Brain microvascular endothelial cell (primary cell): ENCODE measurements at regions not wholly inside any gene's neighbourhood (a gene's known extent, or its start where the extent isn't known, plus 50 kb on each side); places are given as distances from the start of the nearest gene placed in this dataset.

ENCODE experiments used
- DNase-seq: peaks from one replicate; pipeline ENCODE4 v3.0.0-alpha.2; 2020
- H3K27ac ChIP-seq: fragments of 250-450 bp; sonication (Bioruptor Pico); 2 replicates; pipeline ENCODE4 v1.5.1; 2020; ENCODE audit warnings: mild to moderate bottlenecking, moderate library complexity
- H3K27me3 ChIP-seq: fragments of 250-450 bp; sonication (Bioruptor Pico); replicated peaks from 2 replicates; pipeline ENCODE4 v1.5.1; 2020; ENCODE audit warnings: mild to moderate bottlenecking
- H3K36me3 ChIP-seq: fragments of 250-450 bp; sonication (Bioruptor Pico); replicated peaks from 2 replicates; pipeline ENCODE4 v1.5.1; 2020; ENCODE audit warnings: mild to moderate bottlenecking
- H3K4me3 ChIP-seq: 2 replicates; pipeline ENCODE4 v1.5.1; 2011; ENCODE audit warnings: low read depth, mild to moderate bottlenecking, control low read depth, low read length, moderate library complexity
- in situ Hi-C: cut with HindIII; loops from 2 replicates; pipeline ENCODE4 v1.10.0; 2017; ENCODE audit warnings: low sequenced_read_pairs, low pct_ligation_motif_present
- TF ChIP-seq, protein P1 (sequence below): IDR thresholded peaks from 2 replicates; pipeline ENCODE4 v1.5.1; 2011; ENCODE audit warnings: low read depth, mild to moderate bottlenecking, moderate library complexity, low read length, control low read depth, inconsistent platforms; ENCODE audit errors: missing control alignments

DNA sequence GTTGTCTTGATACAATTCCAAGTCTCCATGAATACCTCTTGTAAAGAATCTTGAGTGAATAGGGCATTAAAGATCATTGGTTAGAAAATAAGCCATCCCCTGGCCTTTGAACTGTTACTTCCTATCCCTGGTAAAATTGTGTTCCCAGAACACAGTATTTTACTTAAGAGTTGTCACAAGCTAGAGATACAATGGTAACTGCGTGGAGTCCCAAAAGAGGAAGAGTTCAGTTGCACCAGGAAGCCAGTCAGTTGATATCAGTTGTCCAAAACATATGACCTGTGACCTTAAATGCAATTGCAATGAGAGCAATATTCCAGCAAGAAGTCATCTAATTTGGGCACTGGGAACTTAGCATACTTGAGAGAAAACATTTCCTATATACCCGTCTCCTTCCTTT, 117.3 kb downstream of the NEDD1 start:
- Histone ChIP-seq H3K4me3 (no peak overlapping the region), H3K36me3 (no peaks in the 10 kb centered on the region), H3K27ac (no peak overlapping the region), H3K27me3 (no peaks in the 10 kb centered on the region)
- in situ Hi-C loops, result no loop called here
- no peak for DNase-seq
- TF ChIP-seq, protein P1, sequence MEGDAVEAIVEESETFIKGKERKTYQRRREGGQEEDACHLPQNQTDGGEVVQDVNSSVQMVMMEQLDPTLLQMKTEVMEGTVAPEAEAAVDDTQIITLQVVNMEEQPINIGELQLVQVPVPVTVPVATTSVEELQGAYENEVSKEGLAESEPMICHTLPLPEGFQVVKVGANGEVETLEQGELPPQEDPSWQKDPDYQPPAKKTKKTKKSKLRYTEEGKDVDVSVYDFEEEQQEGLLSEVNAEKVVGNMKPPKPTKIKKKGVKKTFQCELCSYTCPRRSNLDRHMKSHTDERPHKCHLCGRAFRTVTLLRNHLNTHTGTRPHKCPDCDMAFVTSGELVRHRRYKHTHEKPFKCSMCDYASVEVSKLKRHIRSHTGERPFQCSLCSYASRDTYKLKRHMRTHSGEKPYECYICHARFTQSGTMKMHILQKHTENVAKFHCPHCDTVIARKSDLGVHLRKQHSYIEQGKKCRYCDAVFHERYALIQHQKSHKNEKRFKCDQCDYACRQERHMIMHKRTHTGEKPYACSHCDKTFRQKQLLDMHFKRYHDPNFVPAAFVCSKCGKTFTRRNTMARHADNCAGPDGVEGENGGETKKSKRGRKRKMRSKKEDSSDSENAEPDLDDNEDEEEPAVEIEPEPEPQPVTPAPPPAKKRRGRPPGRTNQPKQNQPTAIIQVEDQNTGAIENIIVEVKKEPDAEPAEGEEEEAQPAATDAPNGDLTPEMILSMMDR, result no peak

DNA sequence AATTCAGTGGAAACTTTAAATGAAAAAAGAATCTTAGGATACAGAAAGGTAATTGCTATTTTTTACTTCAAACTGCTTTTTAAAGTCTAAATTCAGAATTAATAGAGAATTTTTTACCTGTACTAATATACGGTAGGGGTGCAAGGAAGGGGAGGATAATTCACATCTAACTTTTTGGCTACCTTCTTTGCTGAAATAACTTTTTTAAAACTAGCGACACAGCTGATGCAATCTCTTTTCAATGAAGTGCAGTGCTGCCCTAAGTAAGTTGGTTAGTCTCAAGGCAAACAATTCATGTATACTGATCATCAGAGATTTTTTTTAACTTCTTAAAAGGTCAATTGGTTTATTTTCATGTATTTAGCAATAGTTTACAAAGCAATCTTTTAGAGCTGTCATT, 119.8 kb downstream of the NEDD1 start:
- in situ Hi-C loops, result no loop called here
- TF ChIP-seq, protein P1, result no peak
- H3K4me3 ChIP-seq, result no peak overlapping the region

DNA sequence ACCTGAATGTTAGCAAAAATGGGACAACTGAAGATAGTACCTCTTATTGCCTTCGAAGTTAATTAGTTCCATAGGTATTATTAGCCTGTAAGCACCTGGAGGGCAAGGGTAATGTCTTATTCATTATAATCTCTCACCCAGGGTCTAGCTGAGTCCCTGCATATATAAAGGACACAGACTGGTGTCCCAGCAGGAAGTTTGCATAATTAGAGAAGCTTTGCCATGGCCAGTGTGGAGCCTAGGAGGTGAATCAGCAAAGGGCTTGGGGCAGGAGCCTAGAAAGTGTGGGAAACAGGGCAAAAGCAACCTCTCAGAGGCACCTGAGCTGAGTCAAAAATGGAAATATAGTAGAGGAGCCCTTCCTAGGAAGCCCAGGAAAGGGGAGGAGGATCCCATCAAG, 120.4 kb downstream of the NEDD1 start:
- H3K27me3 ChIP-seq, result no peaks in the 10 kb centered on the region
- H3K27ac ChIP-seq, result no peak overlapping the region
- TF ChIP-seq, protein P1, result no peak
- in situ Hi-C loops, result no loop called here
- H3K4me3 ChIP-seq, result no peak overlapping the region
- H3K36me3 ChIP-seq, result no peaks in the 10 kb centered on the region
- no peak for DNase-seq

More for the DNA sequence above, 119.8 kb downstream of the NEDD1 start:
- H3K27ac ChIP-seq, result no peak overlapping the region
- H3K27me3 ChIP-seq, result no peaks in the 10 kb centered on the region
- no peaks in the 10 kb centered on the region for H3K36me3 ChIP-seq
- no peak for DNase-seq

DNA sequence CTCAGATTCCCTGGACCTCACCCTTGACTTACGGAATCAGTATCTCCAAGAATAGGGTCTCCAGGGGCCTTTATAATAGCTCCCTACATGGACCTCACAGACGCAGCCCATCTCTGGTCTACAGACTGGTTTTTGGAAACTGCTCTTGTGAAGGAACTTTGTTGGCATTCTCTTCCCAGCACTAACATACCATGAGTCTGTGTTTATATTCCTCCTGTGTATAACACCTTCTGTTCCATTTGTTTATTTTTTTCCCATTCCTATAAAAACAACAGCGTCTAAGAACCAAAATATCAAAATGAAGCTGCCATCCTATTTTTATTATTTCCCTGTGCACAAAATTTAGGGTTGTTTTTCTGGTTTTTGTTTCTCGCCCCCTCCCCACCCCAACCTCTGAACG, 131.1 kb downstream of the NEDD1 start:
- H3K4me3 ChIP-seq, result no peak overlapping the region
- DNase-seq, result no peak
- TF ChIP-seq, protein P1, result no peak
- no peaks in the 10 kb centered on the region for H3K36me3 ChIP-seq
- in situ Hi-C loops, result no loop called here
- H3K27me3 ChIP-seq, result no peaks in the 10 kb centered on the region
- H3K27ac ChIP-seq, result no peak overlapping the region

DNA sequence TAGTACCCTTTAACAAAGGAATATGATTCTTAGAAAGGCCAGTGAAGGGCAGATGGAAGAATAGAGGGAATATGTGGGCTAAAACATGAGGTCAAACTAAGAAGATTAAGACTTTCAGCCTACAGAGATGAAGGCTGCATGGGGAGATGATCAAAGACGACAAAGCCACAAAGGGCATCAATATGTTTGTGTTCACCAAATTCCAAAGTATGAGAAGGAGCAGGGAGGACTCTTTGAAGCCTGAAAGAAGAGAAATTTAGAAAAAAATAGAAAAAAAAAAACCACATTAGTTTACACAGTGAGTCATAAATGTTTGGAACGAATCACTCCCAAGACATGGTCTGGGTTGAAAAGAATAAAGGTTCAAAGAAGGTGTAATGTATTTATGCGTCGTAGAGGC, 131.8 kb downstream of the NEDD1 start:
- Histone ChIP-seq H3K27ac (no peak overlapping the region), H3K36me3 (no peaks in the 10 kb centered on the region), H3K4me3 (no peak overlapping the region), H3K27me3 (no peaks in the 10 kb centered on the region)
- TF ChIP-seq, protein P1, result no peak
- DNase-seq, result no peak
- in situ Hi-C loops, result no loop called here

DNA sequence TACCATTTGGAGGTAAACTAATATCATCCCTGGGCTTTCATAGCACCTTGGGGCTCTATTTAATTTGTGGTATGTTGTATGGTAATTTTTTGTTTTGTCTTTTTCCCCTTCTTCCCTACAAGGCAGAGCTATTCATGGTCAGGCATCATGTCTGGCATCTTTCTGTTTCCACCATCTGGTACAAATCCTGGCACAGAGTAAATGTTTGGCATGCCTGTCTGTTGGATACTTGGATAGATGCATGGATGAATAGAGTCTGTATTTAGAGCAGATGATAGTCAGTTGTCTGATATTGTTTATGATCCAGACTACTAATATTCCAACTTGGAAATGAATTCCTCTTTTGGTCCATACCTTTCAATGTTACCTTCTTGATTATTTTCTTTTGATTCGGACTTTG, 139.8 kb downstream of the NEDD1 start:
- in situ Hi-C loops, result no loop called here
- TF ChIP-seq, protein P1, result no peak

More for the DNA sequence above, 139.8 kb downstream of the NEDD1 start:
- H3K27me3 ChIP-seq, result no peaks in the 10 kb centered on the region
- no peaks in the 10 kb centered on the region for H3K36me3 ChIP-seq
- H3K4me3 ChIP-seq, result no peak overlapping the region
- DNase-seq, result no peak
- H3K27ac ChIP-seq, result no peak overlapping the region
